Immature natural killer cell (primary cell): ENCODE measurements at regions not wholly inside any gene's neighbourhood (a gene's known extent, or its start where the extent isn't known, plus 50 kb on each side); places are given as distances from the start of the nearest gene placed in this dataset.

Experiments used
- DNase-seq, 3 donors: peaks; one replicate each; pipeline ENCODE4 v3.0.0; 2022; ENCODE audit warnings: mixed read lengths in 1 of 3
- H3K27ac Mint-ChIP-seq, 6 donors: one replicate each; pipeline ENCODE4 v1.8.0; 2020; ENCODE audit warnings: mixed read lengths in 6 of 6, mild to moderate bottlenecking in 5 of 6, inconsistent platforms in 4 of 6, moderate library complexity in 3 of 6
- H3K27me3 Mint-ChIP-seq, 3 donors: one replicate each; pipeline ENCODE4 v1.8.0; 2020 to 2021; ENCODE audit warnings: low read depth in 3 of 3, mild to moderate bottlenecking in 3 of 3, mixed read lengths in 3 of 3, moderate library complexity in 3 of 3, inconsistent platforms in 1 of 3
- H3K36me3 Mint-ChIP-seq, 3 donors: one replicate each; pipeline ENCODE4 v1.8.0; 2020; ENCODE audit warnings: mixed read lengths in 3 of 3, inconsistent platforms in 2 of 3, mild to moderate bottlenecking in 2 of 3
- H3K4me1 Mint-ChIP-seq, 2 donors: one replicate each; pipeline ENCODE4 v1.8.0; 2020; ENCODE audit warnings: inconsistent platforms in 2 of 2, mild to moderate bottlenecking in 2 of 2, mixed read lengths in 2 of 2, moderate library complexity in 1 of 2
- H3K4me3 Mint-ChIP-seq, 5 donors: one replicate each; pipeline ENCODE4 v1.8.0; 2020; ENCODE audit warnings: mild to moderate bottlenecking in 5 of 5, mixed read lengths in 5 of 5, inconsistent platforms in 3 of 5, moderate library complexity in 3 of 5
- H3K9me3 Mint-ChIP-seq, 6 donors: one replicate each; pipeline ENCODE4 v1.8.0; 2020; ENCODE audit warnings: mild to moderate bottlenecking in 6 of 6, mixed read lengths in 6 of 6, inconsistent platforms in 4 of 6, moderate library complexity in 3 of 6

DNA sequence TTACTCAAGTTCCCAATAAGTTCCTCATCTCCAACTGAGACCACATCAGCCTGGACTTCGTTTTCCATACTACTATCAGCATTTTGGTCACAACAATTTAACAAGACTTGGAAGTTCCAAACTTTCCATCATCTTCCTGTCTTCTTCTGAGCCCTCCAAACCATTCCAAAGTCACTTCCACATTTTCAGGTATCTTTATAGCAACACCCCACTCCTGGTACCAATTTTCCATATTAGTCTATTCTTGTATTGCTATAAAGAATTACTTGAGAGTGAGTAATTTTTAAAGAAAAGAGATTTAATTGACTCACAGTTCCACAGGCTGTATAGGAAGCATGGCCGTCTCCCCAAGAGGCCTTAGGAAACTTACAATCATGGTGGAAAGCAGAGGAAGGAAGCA, 138.6 kb upstream of the GPRIN3 start:
- no peak overlapping the region for H3K4me3 Mint-ChIP-seq
- peaks cover 10 to 21% (median 14%) of the 10 kb centered on the region in 6 donors for H3K9me3 Mint-ChIP-seq
- H3K27me3 Mint-ChIP-seq, result peaks cover 0 to 4% (median 4%) of the 10 kb centered on the region in 3 donors
- H3K4me1 Mint-ChIP-seq, result no peaks in the 10 kb centered on the region
- no peak overlapping the region for H3K27ac Mint-ChIP-seq
- DNase-seq, result no peak
- H3K36me3 Mint-ChIP-seq, result peaks cover 6 to 14% (median 8%) of the 10 kb centered on the region in 3 donors

DNA sequence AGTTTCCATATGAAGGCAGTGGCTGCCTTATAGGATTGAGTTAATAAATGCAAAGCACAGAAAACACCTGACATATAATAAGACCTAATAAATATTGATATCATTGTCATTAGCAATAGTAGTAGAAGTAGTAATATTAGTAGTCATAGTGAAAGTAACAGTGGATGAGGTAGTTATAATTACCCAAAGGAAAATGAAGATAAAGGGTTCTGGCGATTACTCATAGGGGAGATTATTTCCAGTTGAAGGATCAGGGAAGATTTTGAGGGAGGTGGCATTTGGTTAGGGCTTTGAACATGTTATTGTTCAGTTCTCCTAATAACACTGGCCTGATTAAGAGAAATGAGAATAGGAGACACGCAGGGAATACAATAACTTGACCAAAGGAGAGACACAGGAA, 131.9 kb upstream of the GPRIN3 start:
- DNase-seq, result no peak
- peaks cover 0 to 2% (median 2%) of the 10 kb centered on the region in 3 donors for H3K27me3 Mint-ChIP-seq
- peaks cover 0 to 3% (median 0%) of the 10 kb centered on the region in 6 donors for H3K9me3 Mint-ChIP-seq
- peaks cover 5 to 8% of the 10 kb centered on the region in 2 donors for H3K4me1 Mint-ChIP-seq
- peaks cover 0 to 2% (median 0%) of the 10 kb centered on the region in 3 donors for H3K36me3 Mint-ChIP-seq
- no peak overlapping the region for H3K27ac Mint-ChIP-seq
- no peak overlapping the region for H3K4me3 Mint-ChIP-seq

- peaks cover 5 to 8% of the 10 kb centered on the region in 2 donors for H3K4me1 Mint-ChIP-seq
Measured at GRCh38 chr4:89438102-89438831, 130.7 kb upstream of the GPRIN3 start.

GRCh38 chr4:89434364-89434988, 126.9 kb upstream of the GPRIN3 start:
- H3K36me3 Mint-ChIP-seq, result peaks cover 0 to 4% (median 0%) of the 10 kb centered on the region in 3 donors
- H3K4me3 Mint-ChIP-seq, result no peak overlapping the region
- peaks cover 5 to 8% of the 10 kb centered on the region in 2 donors for H3K4me1 Mint-ChIP-seq
- peaks cover 0 to 2% (median 0%) of the 10 kb centered on the region in 6 donors for H3K9me3 Mint-ChIP-seq
- no peak overlapping the region for H3K27ac Mint-ChIP-seq
- no peaks in the 10 kb centered on the region for H3K27me3 Mint-ChIP-seq
- peak; percentile 37 to 48 (median 43) for DNase-seq

More at GRCh38 chr4:89438102-89438831, 130.7 kb upstream of the GPRIN3 start:
- peak; percentile 19 to 24 (median 19) for DNase-seq
- H3K4me3 Mint-ChIP-seq, result peak overlapping the region in 3 of 5 donors; percentile 37 to 53 (median 53)
- no peak overlapping the region for H3K27ac Mint-ChIP-seq
- no peaks in the 10 kb centered on the region for H3K27me3 Mint-ChIP-seq
- H3K36me3 Mint-ChIP-seq, result no peaks in the 10 kb centered on the region
- H3K9me3 Mint-ChIP-seq, result no peaks in the 10 kb centered on the region

GRCh38 chr4:89427782-89428181, 120.2 kb upstream of the GPRIN3 start:
- H3K9me3 Mint-ChIP-seq, result peaks cover 0 to 2% (median 0%) of the 10 kb centered on the region in 6 donors
- DNase-seq, result no peak
- no peaks in the 10 kb centered on the region for H3K4me1 Mint-ChIP-seq
- peaks cover 0 to 2% (median 0%) of the 10 kb centered on the region in 3 donors for H3K27me3 Mint-ChIP-seq
- peaks cover 0 to 4% (median 0%) of the 10 kb centered on the region in 3 donors for H3K36me3 Mint-ChIP-seq
- H3K27ac Mint-ChIP-seq, result no peak overlapping the region
- H3K4me3 Mint-ChIP-seq, result no peak overlapping the region

- no peaks in the 10 kb centered on the region for H3K4me1 Mint-ChIP-seq
- peaks cover 0 to under 1% (median 0%) of the 10 kb centered on the region in 6 donors for H3K9me3 Mint-ChIP-seq
- no peak overlapping the region for H3K27ac Mint-ChIP-seq
- peaks cover 0 to 4% (median 0%) of the 10 kb centered on the region in 3 donors for H3K36me3 Mint-ChIP-seq
- no peak for DNase-seq
- H3K4me3 Mint-ChIP-seq, result no peak overlapping the region
- H3K27me3 Mint-ChIP-seq, result peaks cover 0 to 2% (median 0%) of the 10 kb centered on the region in 3 donors
Measured at GRCh38 chr4:89425023-89425422, 117.4 kb upstream of the GPRIN3 start.

- Mint-ChIP-seq H3K27ac (no peak overlapping the region), H3K27me3 (peaks cover 0 to 2% (median 0%) of the 10 kb centered on the region in 3 donors), H3K36me3 (no peaks in the 10 kb centered on the region), H3K4me3 (no peak overlapping the region), H3K4me1 (no peaks in the 10 kb centered on the region), H3K9me3 (no peaks in the 10 kb centered on the region)
- DNase-seq, result no peak
Measured at GRCh38 chr4:89422441-89422990, 114.9 kb upstream of the GPRIN3 start.

DNA sequence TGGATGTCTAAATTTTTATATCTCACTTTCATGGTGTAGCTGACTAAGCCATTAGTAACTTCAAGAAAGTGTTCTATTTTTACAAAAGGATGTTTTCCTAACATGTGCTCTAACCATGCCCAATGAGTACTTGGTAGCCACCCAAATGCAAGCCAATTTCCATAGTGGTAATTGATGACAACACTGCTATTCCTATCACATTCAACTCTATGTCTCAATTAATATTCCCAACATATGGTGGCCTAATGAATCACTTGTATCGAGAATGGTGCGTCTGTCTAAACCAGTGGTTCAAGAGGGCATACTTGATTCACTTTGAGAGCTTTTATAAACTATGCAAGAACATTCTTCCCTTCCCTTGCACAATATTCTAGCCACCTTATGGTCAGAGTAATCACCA, 112.9 kb upstream of the GPRIN3 start:
- H3K9me3 Mint-ChIP-seq, result no peaks in the 10 kb centered on the region
- H3K4me1 Mint-ChIP-seq, result no peaks in the 10 kb centered on the region
- H3K27ac Mint-ChIP-seq, result no peak overlapping the region
- DNase-seq, result no peak
- H3K4me3 Mint-ChIP-seq, result no peak overlapping the region
- no peaks in the 10 kb centered on the region for H3K36me3 Mint-ChIP-seq
- H3K27me3 Mint-ChIP-seq, result peaks cover 0 to 2% (median 0%) of the 10 kb centered on the region in 3 donors

DNA sequence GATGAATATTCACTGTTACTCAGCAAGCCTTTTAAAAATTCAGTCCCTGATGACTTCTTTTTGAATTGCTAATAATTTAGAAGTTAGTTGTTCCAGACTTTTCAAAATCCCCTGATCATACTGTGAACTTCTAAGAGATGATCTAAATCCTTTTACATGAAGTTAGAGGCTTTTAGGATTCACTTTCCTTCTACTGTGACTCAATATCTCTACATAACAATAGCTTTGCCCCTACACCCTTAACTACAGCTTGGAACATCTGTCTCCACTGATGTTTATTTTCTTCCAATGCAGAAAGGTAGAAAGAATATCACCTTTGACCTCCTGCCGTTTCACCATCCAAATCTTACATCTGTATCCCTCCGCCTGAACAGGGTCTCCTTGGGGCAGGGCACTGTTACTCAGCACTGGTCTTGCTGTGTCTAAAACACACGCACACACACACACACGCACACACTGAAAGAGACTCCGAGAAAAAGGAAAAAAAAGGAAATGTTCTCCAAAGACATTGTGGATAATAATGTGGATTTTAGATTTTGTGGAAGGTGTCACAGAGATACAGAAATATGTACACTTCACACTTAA, 111.6 kb upstream of the GPRIN3 start:
- Mint-ChIP-seq H3K36me3 (no peaks in the 10 kb centered on the region), H3K27me3 (peaks cover 0 to under 1% (median 0%) of the 10 kb centered on the region in 3 donors), H3K9me3 (no peaks in the 10 kb centered on the region), H3K27ac (no peak overlapping the region), H3K4me1 (no peaks in the 10 kb centered on the region), H3K4me3 (no peak overlapping the region)
- no peak for DNase-seq

- no peak for DNase-seq
- no peaks in the 10 kb centered on the region for H3K27me3 Mint-ChIP-seq
- no peaks in the 10 kb centered on the region for H3K36me3 Mint-ChIP-seq
- no peaks in the 10 kb centered on the region for H3K4me1 Mint-ChIP-seq
- no peak overlapping the region for H3K4me3 Mint-ChIP-seq
- H3K27ac Mint-ChIP-seq, result no peak overlapping the region
- H3K9me3 Mint-ChIP-seq, result no peaks in the 10 kb centered on the region
Measured at GRCh38 chr4:89416960-89417359, 109.4 kb upstream of the GPRIN3 start.

DNA sequence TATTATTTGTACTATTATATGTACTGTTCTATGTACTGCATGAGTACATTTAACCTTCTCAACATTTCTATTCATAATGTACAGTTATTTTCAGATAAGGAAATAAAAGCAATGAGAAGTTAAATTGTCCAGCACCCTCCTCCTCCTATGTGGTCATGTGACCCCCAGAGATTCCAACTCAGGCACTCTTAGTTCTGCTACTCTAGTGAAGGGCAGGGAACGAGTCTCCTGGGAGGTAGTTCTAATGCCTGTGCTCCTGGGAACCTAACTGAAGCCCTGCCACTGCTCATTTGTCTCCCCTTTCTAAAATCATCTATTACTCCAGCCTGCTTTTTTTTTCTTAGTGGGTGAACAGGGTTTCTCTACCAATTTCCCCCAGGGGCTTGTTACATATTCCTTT, 105.9 kb upstream of the GPRIN3 start:
- Mint-ChIP-seq H3K4me3 (no peak overlapping the region), H3K4me1 (no peaks in the 10 kb centered on the region), H3K36me3 (no peaks in the 10 kb centered on the region)

GRCh38 chr4:89411539-89412309, 104.1 kb upstream of the GPRIN3 start:
- no peaks in the 10 kb centered on the region for H3K4me1 Mint-ChIP-seq
- H3K27ac Mint-ChIP-seq, result no peak overlapping the region
- no peak for DNase-seq
- H3K4me3 Mint-ChIP-seq, result no peak overlapping the region
- peaks cover 0 to 3% (median 2%) of the 10 kb centered on the region in 3 donors for H3K27me3 Mint-ChIP-seq
- no peaks in the 10 kb centered on the region for H3K9me3 Mint-ChIP-seq
- no peaks in the 10 kb centered on the region for H3K36me3 Mint-ChIP-seq

More for the DNA sequence above, 105.9 kb upstream of the GPRIN3 start:
- DNase-seq, result no peak
- no peak overlapping the region for H3K27ac Mint-ChIP-seq
- no peaks in the 10 kb centered on the region for H3K9me3 Mint-ChIP-seq
- H3K27me3 Mint-ChIP-seq, result peaks cover 0 to 2% (median 0%) of the 10 kb centered on the region in 3 donors

- H3K36me3 Mint-ChIP-seq, result no peaks in the 10 kb centered on the region
- H3K27me3 Mint-ChIP-seq, result peaks cover 0 to 3% (median 2%) of the 10 kb centered on the region in 3 donors
- no peaks in the 10 kb centered on the region for H3K9me3 Mint-ChIP-seq
- DNase-seq, result no peak
- H3K27ac Mint-ChIP-seq, result no peak overlapping the region
- no peak overlapping the region for H3K4me3 Mint-ChIP-seq
- H3K4me1 Mint-ChIP-seq, result no peaks in the 10 kb centered on the region
Measured at GRCh38 chr4:89410687-89411086, 103.1 kb upstream of the GPRIN3 start.
